GM18867 (cell line): ENCODE measurements at regions not wholly inside any gene's neighbourhood (a gene's known extent, or its start where the extent isn't known, plus 50 kb on each side); places are given as distances from the start of the nearest gene placed in this dataset.
"Not testable (repeated sequence)": the region's sequence is repeated elsewhere in the genome, so short reads cannot be mapped to it uniquely, and the experiment has no call there.

Experiments
- ATAC-seq: cut with Tn5 transposase; IDR thresholded peaks from one replicate; pipeline ENCODE4 v1.9.1; 2021; ENCODE audit warnings: mild to moderate bottlenecking, moderate library complexity; ENCODE audit not compliant: unreplicated experiment

- ATAC-seq = no peak
Observed at GRCh38 chr5:85375525-85375924, 990.8 kb upstream of the EDIL3 start.

GRCh38 chr5:85388770-85389169 is 1004.1 kb upstream of the EDIL3 start:
- ATAC-seq = no peak

- ATAC-seq = not testable (repeated sequence)
Observed at GRCh38 chr5:85392309-85392708, 1007.6 kb upstream of the EDIL3 start.

- no peak for ATAC-seq
Observed at GRCh38 chr5:85395526-85395925, 1010.8 kb upstream of the EDIL3 start.

- no peak for ATAC-seq
Observed at GRCh38 chr5:85397451-85397850, 1012.8 kb upstream of the EDIL3 start.

- ATAC-seq = no peak
Observed at GRCh38 chr5:85428426-85428934, 1043.8 kb upstream of the EDIL3 start.

- not testable (repeated sequence) for ATAC-seq
Observed at GRCh38 chr5:85431726-85432125, 1047.0 kb upstream of the EDIL3 start.

- no peak for ATAC-seq
Observed at GRCh38 chr5:85441156-85441555, 1056.5 kb upstream of the EDIL3 start.

GRCh38 chr5:85441853-85442252 is 1057.2 kb upstream of the EDIL3 start:
- ATAC-seq = no peak

- no peak for ATAC-seq
Observed at GRCh38 chr5:85452322-85453025, 1067.8 kb upstream of the EDIL3 start.

GRCh38 chr5:85453026-85453349 is 1068.3 kb upstream of the EDIL3 start:
- ATAC-seq = no peak

- ATAC-seq = no peak
Observed at GRCh38 chr5:85458319-85458718, 1073.6 kb upstream of the EDIL3 start.

GRCh38 chr5:85462957-85463356 is 1078.3 kb upstream of the EDIL3 start:
- no peak for ATAC-seq

- ATAC-seq = no peak
Observed at GRCh38 chr5:85466423-85466822, 1081.7 kb upstream of the EDIL3 start.

- ATAC-seq = no peak
Observed at GRCh38 chr5:85472749-85473148, 1088.1 kb upstream of the EDIL3 start.

- not testable (repeated sequence) for ATAC-seq
Observed at GRCh38 chr5:85475151-85475550, 1090.5 kb upstream of the EDIL3 start.

- ATAC-seq = no peak
Observed at GRCh38 chr5:85476617-85477016, 1091.9 kb upstream of the EDIL3 start.

GRCh38 chr5:85479849-85480248 is 1095.2 kb upstream of the EDIL3 start:
- no peak for ATAC-seq

- no peak for ATAC-seq
Observed at GRCh38 chr5:85484982-85485574, 1100.4 kb upstream of the EDIL3 start.

- no peak for ATAC-seq
Observed at GRCh38 chr5:85488295-85488694, 1103.6 kb upstream of the EDIL3 start.

- ATAC-seq = no peak
Observed at GRCh38 chr5:85500869-85501268, 1116.2 kb upstream of the EDIL3 start.

GRCh38 chr5:85512896-85513295 is 1104.8 kb upstream of the COX7C start:
- no peak for ATAC-seq

GRCh38 chr5:85515588-85515987 is 1102.2 kb upstream of the COX7C start:
- ATAC-seq = no peak
